ENCODE measurements at regions not wholly inside any gene's neighbourhood (a gene's known extent, or its start where the extent isn't known, plus 50 kb on each side); places are given as distances from the start of the nearest gene placed in this dataset.

DNA sequence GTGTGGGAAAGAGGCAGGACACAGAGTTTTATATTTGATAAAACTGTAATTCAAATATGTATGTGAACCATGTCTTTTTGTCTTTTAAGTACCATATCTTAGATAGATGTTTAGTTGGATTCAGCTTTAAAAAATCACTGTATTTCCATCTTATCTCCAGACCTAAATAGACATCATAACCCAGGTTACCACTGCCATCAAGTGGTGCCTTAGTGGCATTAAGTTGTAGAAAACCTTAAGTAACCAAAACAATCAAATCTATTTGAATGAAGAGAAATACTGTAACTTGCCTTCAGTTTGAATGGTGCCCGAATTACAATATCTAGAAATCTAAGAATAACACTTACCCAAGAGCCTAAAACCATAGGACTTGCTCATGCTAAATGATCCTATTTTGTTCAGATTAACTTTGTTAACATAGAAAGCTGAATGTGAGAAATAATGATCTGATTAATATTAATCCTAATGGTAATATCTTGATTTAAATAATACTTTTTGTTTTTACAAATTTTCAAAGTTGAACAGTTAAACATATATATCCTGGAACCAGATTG lies 92.5 kb upstream of the MAP2 start:
- no peak overlapping the region for H3K4me2 ChIP-seq (ENCODE audit: low read length)
- H3K27me3 ChIP-seq (ENCODE audit: insufficient read depth, low read depth, low read length): no peaks in the 10 kb centered on the region
- H3K9ac ChIP-seq (ENCODE audit: low read length): no peak overlapping the region
- no peaks in the 10 kb centered on the region for H3K9me3 ChIP-seq (ENCODE audit: low read length)
- H2AFZ ChIP-seq (ENCODE audit: low read depth, low read length): no peak overlapping the region
- no peaks in the 10 kb centered on the region for H4K20me1 ChIP-seq (ENCODE audit: insufficient read depth)
- no peaks in the 10 kb centered on the region for H3K79me2 ChIP-seq (replicated peaks; ENCODE audit: insufficient read depth, low read length)
- H3K9me2 ChIP-seq (ENCODE audit: insufficient read depth, low read length): no peaks in the 10 kb centered on the region
- H3K4me3 ChIP-seq (ENCODE audit: low read length): no peak overlapping the region
- H3K36me3 ChIP-seq (ENCODE audit: insufficient read depth, low read length): no peaks in the 10 kb centered on the region
- H3F3A ChIP-seq (ENCODE audit: insufficient read depth, low read length, poor library complexity, severe bottlenecking): no peaks in the 10 kb centered on the region
- no peak overlapping the region for H3K27ac ChIP-seq (ENCODE audit: low read length)
- TF ChIP-seq RAD21 (conservative IDR thresholded peaks at IDR 0.05) (peak; percentile 90), POLR2AphosphoS5 (IDR thresholded peaks at IDR 0.05) (no peak), EP300 (conservative IDR thresholded peaks at IDR 0.05; ENCODE audit: poor library complexity, severe bottlenecking) (no peak), CTCF (IDR thresholded peaks at IDR 0.05; ENCODE audit: poor library complexity, severe bottlenecking) (peak; percentile 86), EZH2 (IDR thresholded peaks at IDR 0.05; ENCODE audit: borderline replicate concordance, insufficient read depth, low read length, poor library complexity, severe bottlenecking) (no peak), TAF1 (IDR thresholded peaks at IDR 0.05; ENCODE audit: low read depth) (no peak), MXI1 (conservative IDR thresholded peaks at IDR 0.05; ENCODE audit: poor library complexity, severe bottlenecking) (no peak), SMC3 (conservative IDR thresholded peaks at IDR 0.05; ENCODE audit: poor library complexity) (peak; percentile 90)
- TF ChIP-seq, protein P1, sequence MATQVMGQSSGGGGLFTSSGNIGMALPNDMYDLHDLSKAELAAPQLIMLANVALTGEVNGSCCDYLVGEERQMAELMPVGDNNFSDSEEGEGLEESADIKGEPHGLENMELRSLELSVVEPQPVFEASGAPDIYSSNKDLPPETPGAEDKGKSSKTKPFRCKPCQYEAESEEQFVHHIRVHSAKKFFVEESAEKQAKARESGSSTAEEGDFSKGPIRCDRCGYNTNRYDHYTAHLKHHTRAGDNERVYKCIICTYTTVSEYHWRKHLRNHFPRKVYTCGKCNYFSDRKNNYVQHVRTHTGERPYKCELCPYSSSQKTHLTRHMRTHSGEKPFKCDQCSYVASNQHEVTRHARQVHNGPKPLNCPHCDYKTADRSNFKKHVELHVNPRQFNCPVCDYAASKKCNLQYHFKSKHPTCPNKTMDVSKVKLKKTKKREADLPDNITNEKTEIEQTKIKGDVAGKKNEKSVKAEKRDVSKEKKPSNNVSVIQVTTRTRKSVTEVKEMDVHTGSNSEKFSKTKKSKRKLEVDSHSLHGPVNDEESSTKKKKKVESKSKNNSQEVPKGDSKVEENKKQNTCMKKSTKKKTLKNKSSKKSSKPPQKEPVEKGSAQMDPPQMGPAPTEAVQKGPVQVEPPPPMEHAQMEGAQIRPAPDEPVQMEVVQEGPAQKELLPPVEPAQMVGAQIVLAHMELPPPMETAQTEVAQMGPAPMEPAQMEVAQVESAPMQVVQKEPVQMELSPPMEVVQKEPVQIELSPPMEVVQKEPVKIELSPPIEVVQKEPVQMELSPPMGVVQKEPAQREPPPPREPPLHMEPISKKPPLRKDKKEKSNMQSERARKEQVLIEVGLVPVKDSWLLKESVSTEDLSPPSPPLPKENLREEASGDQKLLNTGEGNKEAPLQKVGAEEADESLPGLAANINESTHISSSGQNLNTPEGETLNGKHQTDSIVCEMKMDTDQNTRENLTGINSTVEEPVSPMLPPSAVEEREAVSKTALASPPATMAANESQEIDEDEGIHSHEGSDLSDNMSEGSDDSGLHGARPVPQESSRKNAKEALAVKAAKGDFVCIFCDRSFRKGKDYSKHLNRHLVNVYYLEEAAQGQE (IDR thresholded peaks at IDR 0.05; ENCODE audit: borderline replicate concordance): no peak

DNA sequence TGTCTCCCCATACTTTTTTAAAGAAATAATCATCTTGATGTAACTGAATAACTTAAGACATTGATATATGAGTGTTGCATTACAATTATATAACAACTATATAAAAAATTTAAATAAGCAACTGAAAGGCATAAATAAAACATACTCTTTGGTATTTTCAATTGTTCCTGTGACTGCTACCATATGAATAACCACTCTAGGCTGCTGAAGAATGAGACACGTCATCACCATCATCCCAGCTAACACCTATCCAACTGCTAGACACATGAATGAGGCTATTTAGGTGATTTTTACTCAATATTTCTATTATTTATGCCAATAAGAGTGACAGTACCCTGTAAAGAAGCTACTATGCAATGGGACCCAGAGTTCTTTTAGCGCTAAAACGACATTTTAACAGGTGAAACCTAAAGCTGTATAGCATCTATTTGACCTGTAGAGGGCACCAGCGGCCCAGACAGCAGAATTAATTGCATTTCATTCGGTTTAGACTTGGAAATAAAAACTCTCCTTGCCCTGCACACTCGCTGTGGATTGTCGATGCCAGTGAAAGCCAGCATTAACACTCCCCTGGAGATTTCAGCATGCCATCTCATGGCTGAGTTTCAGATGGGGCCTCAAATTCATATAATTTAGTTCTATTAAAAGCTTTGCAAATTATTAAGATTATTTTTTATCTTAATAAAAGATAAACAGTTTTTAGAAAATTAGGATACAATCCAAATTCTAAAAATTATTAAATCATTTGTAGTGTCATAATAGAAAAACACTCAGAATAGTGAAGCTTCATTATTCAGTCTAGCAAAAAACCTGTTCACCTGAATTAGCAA lies 89.4 kb upstream of the MAP2 start:
- Histone ChIP-seq H3K27ac (ENCODE audit: low read length) (no peak overlapping the region), H3K27me3 (ENCODE audit: insufficient read depth, low read depth, low read length) (no peaks in the 10 kb centered on the region), H3K36me3 (ENCODE audit: insufficient read depth, low read length) (no peaks in the 10 kb centered on the region), H3K9me3 (ENCODE audit: low read length) (no peaks in the 10 kb centered on the region), H3K4me3 (ENCODE audit: low read length) (no peak overlapping the region), H3K79me2 (replicated peaks; ENCODE audit: insufficient read depth, low read length) (no peaks in the 10 kb centered on the region), H2AFZ (ENCODE audit: low read depth, low read length) (no peak overlapping the region), H4K20me1 (ENCODE audit: insufficient read depth) (no peaks in the 10 kb centered on the region), H3K9me2 (ENCODE audit: insufficient read depth, low read length) (no peaks in the 10 kb centered on the region), H3K4me2 (ENCODE audit: low read length) (no peak overlapping the region), H3K9ac (ENCODE audit: low read length) (no peak overlapping the region), H3F3A (ENCODE audit: insufficient read depth, low read length, poor library complexity, severe bottlenecking) (no peaks in the 10 kb centered on the region)
- TF ChIP-seq EZH2 (IDR thresholded peaks at IDR 0.05; ENCODE audit: borderline replicate concordance, insufficient read depth, low read length, poor library complexity, severe bottlenecking): no peak
- TF ChIP-seq POLR2AphosphoS5 (IDR thresholded peaks at IDR 0.05): no peak
- TF ChIP-seq CTCF (IDR thresholded peaks at IDR 0.05; ENCODE audit: poor library complexity, severe bottlenecking): peak; percentile 95
- TF ChIP-seq EP300 (conservative IDR thresholded peaks at IDR 0.05; ENCODE audit: poor library complexity, severe bottlenecking): no peak
- no peak for TF ChIP-seq MXI1 (conservative IDR thresholded peaks at IDR 0.05; ENCODE audit: poor library complexity, severe bottlenecking)
- TF ChIP-seq SMC3 (conservative IDR thresholded peaks at IDR 0.05; ENCODE audit: poor library complexity): peak; percentile 94
- peak; percentile 96 for TF ChIP-seq RAD21 (conservative IDR thresholded peaks at IDR 0.05)
- TF ChIP-seq, protein P1 (IDR thresholded peaks at IDR 0.05; ENCODE audit: borderline replicate concordance): no peak
- no peak for TF ChIP-seq TAF1 (IDR thresholded peaks at IDR 0.05; ENCODE audit: low read depth)
